Liver (tissue), 8 donors: ENCODE measurements at regions not wholly inside any gene's neighbourhood (a gene's known extent, or its start where the extent isn't known, plus 50 kb on each side); places are given as distances from the start of the nearest gene placed in this dataset.

Source experiments
- DNase-seq: peaks from one replicate; pipeline ENCODE4 v3.0.0-alpha.2; 2017; ENCODE audit warnings: low spot score
- H3K27ac ChIP-seq, 2 donors: one replicate each; pipeline ENCODE4 v1.7.0; 2013; ENCODE audit warnings: inconsistent platforms in 2 of 2, low read length in 2 of 2, control low read depth in 1 of 2, low read depth in 1 of 2, mild to moderate bottlenecking in 1 of 2
- H3K27me3 ChIP-seq, 4 donors: one replicate each; pipeline versions ENCODE4 v1.6.1 to v1.7.0; 2013; ENCODE audit warnings: low read length in 3 of 4, inconsistent platforms in 1 of 4, mild to moderate bottlenecking in 1 of 4, moderate library complexity in 1 of 4; ENCODE audit not compliant: control insufficient read depth in 4 of 4, insufficient read depth in 4 of 4
- H3K36me3 ChIP-seq, 4 donors: one replicate each; pipeline versions ENCODE4 v1.6.1 to v1.7.0; 2013; ENCODE audit warnings: low read length in 3 of 4, mild to moderate bottlenecking in 3 of 4, low read depth in 1 of 4, moderate library complexity in 1 of 4; ENCODE audit not compliant: control insufficient read depth in 4 of 4, insufficient read depth in 3 of 4
- H3K4me1 ChIP-seq, 4 donors: one replicate each; pipeline versions ENCODE4 v1.6.1 to v1.7.0; 2013; ENCODE audit warnings: low read length in 3 of 4, mild to moderate bottlenecking in 3 of 4, moderate library complexity in 1 of 4; ENCODE audit not compliant: control insufficient read depth in 4 of 4, insufficient read depth in 4 of 4
- H3K4me3 ChIP-seq, 3 donors: one replicate each; pipeline versions ENCODE4 v1.6.1 to v1.7.0; 2013; ENCODE audit warnings: low read length in 3 of 3, control low read depth in 1 of 3, low read depth in 1 of 3, mild to moderate bottlenecking in 1 of 3
- H3K9ac ChIP-seq, 2 donors: one replicate each; pipeline ENCODE4 v1.7.0; 2013; ENCODE audit warnings: low read length in 2 of 2, mild to moderate bottlenecking in 2 of 2, moderate library complexity in 2 of 2, control low read depth in 1 of 2, low read depth in 1 of 2
- H3K9me3 ChIP-seq, 4 donors: one replicate each; pipeline versions ENCODE4 v1.6.1 to v1.7.0; 2013; ENCODE audit warnings: low read length in 3 of 4; ENCODE audit not compliant: control insufficient read depth in 4 of 4
- ATF3 ChIP-seq: IDR thresholded peaks from 2 replicates; pipeline ENCODE4 v1.6.1; 2016; ENCODE audit warnings: antibody characterized with exemption
- CTCF ChIP-seq: fragments of 150-350 bp; IDR thresholded peaks from 2 replicates; pipeline ENCODE4 v1.5.1; 2017; ENCODE audit warnings: improper control_type of control experiment, low read depth, low read length; ENCODE audit not compliant: missing input control
- EGR1 ChIP-seq, 2 donors: IDR thresholded peaks; 2 replicates each; pipeline ENCODE4 v1.6.1; 2016 to 2018; ENCODE audit warnings: antibody characterized with exemption in 2 of 2, low read depth in 2 of 2
- FOXA1 ChIP-seq: IDR thresholded peaks from 2 replicates; pipeline ENCODE4 v1.6.1; 2016; ENCODE audit warnings: antibody characterized with exemption
- FOXA2 ChIP-seq: IDR thresholded peaks from 2 replicates; pipeline ENCODE4 v1.6.1; 2016; ENCODE audit warnings: antibody characterized with exemption
- GABPA ChIP-seq, 2 donors: IDR thresholded peaks in 1 of 2; conservative IDR thresholded peaks in 1 of 2; 2 replicates each; pipeline ENCODE4 v1.6.1; 2016; ENCODE audit warnings: antibody characterized with exemption in 2 of 2, mild to moderate bottlenecking in 1 of 2, moderate library complexity in 1 of 2
- HNF4G ChIP-seq: IDR thresholded peaks from 2 replicates; pipeline ENCODE4 v1.6.1; 2016; ENCODE audit warnings: antibody characterized with exemption
- NR2F2 ChIP-seq: IDR thresholded peaks from 2 replicates; pipeline ENCODE4 v1.6.1; 2016; ENCODE audit warnings: antibody characterized with exemption
- RAD21 ChIP-seq, 2 donors: IDR thresholded peaks; 2 replicates each; pipeline ENCODE4 v1.6.1; 2016; ENCODE audit warnings: antibody characterized with exemption in 2 of 2, mild to moderate bottlenecking in 2 of 2
- REST ChIP-seq: IDR thresholded peaks from 2 replicates; pipeline ENCODE4 v1.6.1; 2016; ENCODE audit warnings: antibody characterized with exemption, mild to moderate bottlenecking
- RXRA ChIP-seq, 2 donors: IDR thresholded peaks; 2 replicates each; pipeline ENCODE4 v1.6.1; 2017 to 2018; ENCODE audit warnings: antibody characterized with exemption in 2 of 2, mild to moderate bottlenecking in 1 of 2
- TAF1 ChIP-seq: conservative IDR thresholded peaks from 2 replicates; pipeline ENCODE4 v1.6.1; 2016; ENCODE audit warnings: antibody characterized with exemption, mild to moderate bottlenecking
- YY1 ChIP-seq: IDR thresholded peaks from 2 replicates; pipeline ENCODE4 v1.6.1; 2016; ENCODE audit warnings: antibody characterized with exemption, mild to moderate bottlenecking
- ZBTB33 ChIP-seq: IDR thresholded peaks from 2 replicates; pipeline ENCODE4 v1.6.1; 2016; ENCODE audit warnings: antibody characterized with exemption
- WGBS: extraction: QIAGEN DNeasy Blood & Tissue Kit; methylation state at CpG from one replicate; pipeline ENCODE4 v1.1.7; 2013; 5-methylcytosine and 5-hydroxymethylcytosine counted together
- donor health status: healthy.
- donor health status: healthy.
- donor health status: healthy.
- donor health status: healthy.
- donor health status: healthy.

GRCh38 chr1:172726740-172727139 is 67.8 kb downstream of the FASLG start (continued):
- no peak for TF ChIP-seq ATF3
- no peak for TF ChIP-seq REST
- TF ChIP-seq NR2F2: no peak
- no peak for TF ChIP-seq GABPA (IDR thresholded peaks at IDR 0.05 in 1 of 2, conservative IDR thresholded peaks at IDR 0.05 in 1 of 2)
- TF ChIP-seq FOXA1: no peak

GRCh38 chr1:172727275-172727857 is 68.5 kb downstream of the FASLG start:
- Histone ChIP-seq H3K27ac (no peak overlapping the region), H3K27me3 (no peaks in the 10 kb centered on the region), H3K9me3 (peaks cover 0 to 1% (median 0%) of the 10 kb centered on the region in 4 donors), H3K9ac (no peak overlapping the region), H3K4me3 (no peak overlapping the region), H3K36me3 (no peaks in the 10 kb centered on the region), H3K4me1 (no peaks in the 10 kb centered on the region)
- no peak for TF ChIP-seq YY1
- TF ChIP-seq TAF1: no peak
- no peak for TF ChIP-seq HNF4G
- no peak for TF ChIP-seq NR2F2
- TF ChIP-seq FOXA2: no peak
- no peak for TF ChIP-seq EGR1 (IDR thresholded peaks at IDR 0.05; ENCODE audit: low read depth in 2 of 2)
- TF ChIP-seq RXRA (IDR thresholded peaks at IDR 0.05): no peak
- no peak for TF ChIP-seq ATF3
- no peak for TF ChIP-seq ZBTB33
- TF ChIP-seq RAD21 (IDR thresholded peaks at IDR 0.05): no peak
- no peak for TF ChIP-seq GABPA (IDR thresholded peaks at IDR 0.05 in 1 of 2, conservative IDR thresholded peaks at IDR 0.05 in 1 of 2)
- TF ChIP-seq CTCF: no peak
- no peak for TF ChIP-seq FOXA1
- TF ChIP-seq REST: no peak
- DNase-seq: no peak
- 96% methylated on average over 7 of the region's 7 CpGs for WGBS
